Spleen (tissue), 7 donors: ENCODE measurements at regions not wholly inside any gene's neighbourhood (a gene's known extent, or its start where the extent isn't known, plus 50 kb on each side); places are given as distances from the start of the nearest gene placed in this dataset.

Experiments used
- CTCF ChIP-seq, 11 experiments: fragments of 200-600 bp in 7 of 11; fragments of 450-650 bp in 4 of 11; sonication (generic) in 4 of 11; IDR thresholded peaks in 8 of 11; conservative IDR thresholded peaks in 3 of 11; 1 replicate in 7 of 11; 2 replicates in 4 of 11; pipeline versions ENCODE4 v1.4.0 to v1.8.0; 2016 to 2021; ENCODE audit warnings: antibody characterized with exemption in 11 of 11, inconsistent platforms in 4 of 11, mild to moderate bottlenecking in 1 of 11
- POLR2A ChIP-seq, 3 donors: fragments of 450-650 bp; IDR thresholded peaks; one replicate each; pipeline ENCODE4 v1.5.1; 2017; ENCODE audit warnings: antibody characterized with exemption in 3 of 3, mild to moderate bottlenecking in 1 of 3
- donor health status: DM: no; HTN: no; CAD: no; lungs with moderate emphysema.
- donor health status: DM: no; HTN: no; CAD: no.
- donor health status: DM: no; HTN: no; CAD: no.

- TF ChIP-seq CTCF (IDR thresholded peaks at IDR 0.05 in 8 of 11, conservative IDR thresholded peaks at IDR 0.05 in 3 of 11), result no peak
- no peak for TF ChIP-seq POLR2A (IDR thresholded peaks at IDR 0.05)
These were observed 109.8 kb upstream of the HNRNPU start for GRCh38 chr1:244974106-244974505.
